SK-N-SH (cell line): ENCODE measurements at regions not wholly inside any gene's neighbourhood (a gene's known extent, or its start where the extent isn't known, plus 50 kb on each side); places are given as distances from the start of the nearest gene placed in this dataset.

Experiments
- CTCF ChIA-PET: fragments of 300-600, 350-600 bp; formaldehyde crosslinking; extraction: SDS; loops from one replicate; lab custom pipeline; 2021; lab: Yijun Ruan, JAX
- POLR2A ChIA-PET: fragments of 350-600 bp; sonication (Branson Sonifier 250); formaldehyde crosslinking; extraction: SDS; loops from one replicate; lab custom pipeline; 2020; ENCODE audit warnings: antibody characterized with exemption, inconsistent platforms; lab: Yijun Ruan, JAX
- DNase-seq: peaks from one replicate; pipeline ENCODE4 v3.0.0; 2012
- H2AFZ ChIP-seq: fragments of 200-600 bp; sonication (generic); 2 replicates; pipeline ENCODE4 v1.8.1; 2016; ENCODE audit warnings: antibody characterized with exemption, mild to moderate bottlenecking, low read depth
- H3F3A ChIP-seq: fragments of 200-600 bp; sonication (generic); replicated peaks from 2 replicates; pipeline ENCODE3; 2016; ENCODE audit warnings: antibody characterized with exemption, mild to moderate bottlenecking; ENCODE audit not compliant: insufficient read depth
- H3K27ac ChIP-seq, 2 experiments: fragments of 200-500 bp in 1 of 2; fragments of 200-600 bp in 1 of 2; sonication (Bioruptor generic) in 1 of 2; sonication (generic), shearing (Covaris generic) in 1 of 2; 2 replicates each; pipeline versions ENCODE4 v1.5.1 to v1.6.1; 2014 to 2016; ENCODE audit warnings: low read depth in 2 of 2, inconsistent platforms in 1 of 2, low read length in 1 of 2, mild to moderate bottlenecking in 1 of 2, mixed read lengths in 1 of 2
- H3K27me3 ChIP-seq: fragments of 200-600 bp; sonication (generic), shearing (Covaris generic); 2 replicates; pipeline ENCODE4 v1.6.1; 2016; ENCODE audit warnings: mixed run types; ENCODE audit not compliant: insufficient read depth
- H3K36me3 ChIP-seq, 2 experiments: fragments of 200-500 bp in 1 of 2; fragments of 200-600 bp in 1 of 2; sonication (Bioruptor generic) in 1 of 2; sonication (generic) in 1 of 2; replicated peaks in 1 of 2; 2 replicates each; pipeline versions ENCODE3 to v1.5.1; 2014 to 2016; ENCODE audit warnings: low read length in 1 of 2, mild to moderate bottlenecking in 1 of 2; ENCODE audit not compliant: insufficient read depth in 2 of 2, control insufficient read depth in 1 of 2
- H3K4me1 ChIP-seq, 2 experiments: fragments of 200-500 bp in 1 of 2; fragments of 200-600 bp in 1 of 2; sonication (Bioruptor generic) in 1 of 2; sonication (generic), shearing (Covaris generic) in 1 of 2; 2 replicates each; pipeline versions ENCODE4 v1.5.1 to v1.6.1; 2014 to 2016; ENCODE audit warnings: low read depth in 1 of 2, low read length in 1 of 2, mixed run types in 1 of 2; ENCODE audit not compliant: insufficient read depth in 2 of 2, control insufficient read depth in 1 of 2
- H3K4me2 ChIP-seq: fragments of 200-600 bp; sonication (generic), shearing (Covaris generic); 2 replicates; pipeline ENCODE4 v1.6.1; 2017; ENCODE audit warnings: mixed run types
- H3K4me3 ChIP-seq, 2 experiments: fragments of 200-500 bp in 1 of 2; fragments of 200-600 bp in 1 of 2; sonication (Bioruptor generic) in 1 of 2; sonication (generic), shearing (Covaris generic) in 1 of 2; 2 replicates each; pipeline versions ENCODE4 v1.5.1 to v1.8.1; 2014 to 2016; ENCODE audit warnings: low read depth in 2 of 2, inconsistent platforms in 1 of 2, low read length in 1 of 2, mild to moderate bottlenecking in 1 of 2, mixed read lengths in 1 of 2, moderate library complexity in 1 of 2
- H3K79me2 ChIP-seq: fragments of 200-600 bp; sonication (generic); 2 replicates; pipeline ENCODE4 v1.8.1; 2017; ENCODE audit warnings: mild to moderate bottlenecking; ENCODE audit not compliant: insufficient read depth
- H3K9ac ChIP-seq: fragments of 200-600 bp; sonication (generic); 2 replicates; pipeline ENCODE4 v1.6.1; 2017; ENCODE audit warnings: mixed run types
- H3K9me2 ChIP-seq: fragments of 200-600 bp; sonication (generic); 2 replicates; pipeline ENCODE4 v1.6.1; 2017; ENCODE audit warnings: mixed run types
- H3K9me3 ChIP-seq: fragments of 200-600 bp; sonication (generic); 2 replicates; pipeline ENCODE4 v1.6.1; 2017; ENCODE audit warnings: mixed run types, mild to moderate bottlenecking, moderate library complexity
- H4K20me1 ChIP-seq: fragments of 200-600 bp; sonication (generic); 2 replicates; pipeline ENCODE4 v1.6.1; 2017; ENCODE audit warnings: mild to moderate bottlenecking, mixed run types; ENCODE audit not compliant: insufficient read depth
- FOXJ3 ChIP-seq: sonication (generic); formaldehyde crosslinking; IDR thresholded peaks from 2 replicates; pipeline ENCODE4 v1.5.1; 2020; ENCODE audit warnings: mild to moderate bottlenecking, missing genetic modification reagents
- FOXM1 ChIP-seq: IDR thresholded peaks from 2 replicates; pipeline ENCODE4 v1.4.0; 2012; ENCODE audit warnings: low read depth, mild to moderate bottlenecking
- GABPA ChIP-seq: IDR thresholded peaks from 2 replicates; pipeline ENCODE4 v1.4.0; 2012; ENCODE audit warnings: low read depth, mild to moderate bottlenecking
- GATA2 ChIP-seq: sonication (generic); formaldehyde crosslinking; IDR thresholded peaks from 2 replicates; pipeline ENCODE4 v1.5.0; 2020; ENCODE audit warnings: mild to moderate bottlenecking, missing genetic modification reagents
- MEF2A ChIP-seq: IDR thresholded peaks from 2 replicates; pipeline ENCODE4 v1.4.0; 2012; ENCODE audit warnings: low read depth, borderline replicate concordance
- NRF1 ChIP-seq: IDR thresholded peaks from 2 replicates; pipeline ENCODE4 v1.6.1; 2012; ENCODE audit warnings: low read depth, mild to moderate bottlenecking, low read length
- TF ChIP-seq, protein P1 (sequence below): fragments of 200-600 bp; sonication (generic); IDR thresholded peaks from 2 replicates; pipeline ENCODE4 v1.6.1; 2017; ENCODE audit warnings: antibody characterized with exemption, mild to moderate bottlenecking, moderate library complexity
- TF ChIP-seq, protein P2 (sequence below): IDR thresholded peaks from 2 replicates; pipeline ENCODE4 v1.4.0; 2012; ENCODE audit warnings: low read depth, borderline replicate concordance
- TF ChIP-seq, protein P3 (sequence below): IDR thresholded peaks from 2 replicates; pipeline ENCODE4 v1.6.1; 2012; ENCODE audit warnings: mild to moderate bottlenecking, low read depth, low read length, moderate library complexity

DNA sequence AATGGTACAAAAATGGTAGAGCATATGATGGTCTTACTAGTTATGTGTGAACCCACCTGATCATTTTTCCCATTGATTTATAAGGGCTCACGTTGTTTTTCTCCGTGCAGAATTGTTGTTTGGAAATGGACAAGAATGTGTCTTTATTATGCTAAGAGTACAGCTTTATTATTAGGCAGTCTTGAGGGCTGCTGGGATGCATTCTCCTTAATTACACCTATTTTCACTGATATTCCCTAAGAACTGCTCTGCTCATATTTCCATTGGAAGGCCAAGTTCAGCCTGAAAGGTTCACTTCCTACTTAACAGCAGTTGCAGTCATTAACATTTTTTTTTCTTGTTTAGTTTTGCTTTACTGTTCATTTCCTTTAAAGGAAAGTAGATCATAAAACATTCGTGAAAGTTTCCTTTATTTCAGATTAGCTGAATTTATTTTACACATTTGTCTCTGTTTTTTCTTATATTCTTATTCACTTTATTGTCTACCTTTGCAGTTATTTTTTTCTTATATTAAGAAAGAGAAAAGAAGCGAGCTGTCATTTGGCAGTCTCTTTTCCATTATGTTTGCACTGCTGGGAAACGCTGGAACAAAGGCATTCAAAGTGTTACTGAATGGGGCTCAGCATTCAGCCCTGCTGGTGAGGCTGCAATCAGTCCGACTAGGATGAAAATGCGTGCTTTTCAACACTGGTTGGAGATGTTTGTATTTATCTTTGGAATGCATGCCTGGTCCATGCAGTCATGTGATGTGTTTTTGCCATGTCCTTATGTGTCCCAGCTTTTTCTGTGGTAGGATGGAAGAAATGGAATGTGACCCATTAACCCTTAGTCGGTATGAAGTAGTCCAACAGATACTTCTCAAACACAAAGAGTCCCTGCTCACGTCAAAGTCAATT, 602.7 kb upstream of the ZNF608 start (continued):
- TF ChIP-seq, protein P1, sequence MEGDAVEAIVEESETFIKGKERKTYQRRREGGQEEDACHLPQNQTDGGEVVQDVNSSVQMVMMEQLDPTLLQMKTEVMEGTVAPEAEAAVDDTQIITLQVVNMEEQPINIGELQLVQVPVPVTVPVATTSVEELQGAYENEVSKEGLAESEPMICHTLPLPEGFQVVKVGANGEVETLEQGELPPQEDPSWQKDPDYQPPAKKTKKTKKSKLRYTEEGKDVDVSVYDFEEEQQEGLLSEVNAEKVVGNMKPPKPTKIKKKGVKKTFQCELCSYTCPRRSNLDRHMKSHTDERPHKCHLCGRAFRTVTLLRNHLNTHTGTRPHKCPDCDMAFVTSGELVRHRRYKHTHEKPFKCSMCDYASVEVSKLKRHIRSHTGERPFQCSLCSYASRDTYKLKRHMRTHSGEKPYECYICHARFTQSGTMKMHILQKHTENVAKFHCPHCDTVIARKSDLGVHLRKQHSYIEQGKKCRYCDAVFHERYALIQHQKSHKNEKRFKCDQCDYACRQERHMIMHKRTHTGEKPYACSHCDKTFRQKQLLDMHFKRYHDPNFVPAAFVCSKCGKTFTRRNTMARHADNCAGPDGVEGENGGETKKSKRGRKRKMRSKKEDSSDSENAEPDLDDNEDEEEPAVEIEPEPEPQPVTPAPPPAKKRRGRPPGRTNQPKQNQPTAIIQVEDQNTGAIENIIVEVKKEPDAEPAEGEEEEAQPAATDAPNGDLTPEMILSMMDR, result no peak
- TF ChIP-seq GABPA (no peak), MEF2A (no peak)

DNA sequence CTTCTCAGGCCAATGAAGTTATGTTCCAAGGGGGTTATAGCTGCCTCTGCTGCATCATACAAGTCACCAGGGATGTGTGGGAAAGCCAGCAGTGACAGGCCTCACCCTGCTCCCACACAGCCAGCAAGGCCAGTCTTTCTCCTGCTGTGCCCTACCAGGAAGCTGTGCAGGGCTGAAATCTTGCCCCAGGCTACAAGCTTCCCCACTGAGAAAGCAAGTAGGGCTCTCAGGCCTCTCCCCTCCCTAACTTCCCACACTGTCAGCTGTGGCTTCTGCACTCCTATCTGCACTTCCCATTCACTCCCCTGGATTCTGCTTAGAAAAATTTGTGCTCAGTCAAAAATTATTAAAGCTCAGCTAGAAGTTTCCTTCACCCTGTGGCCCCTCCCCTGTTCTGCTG, 611.2 kb upstream of the ZNF608 start:
- TF ChIP-seq, protein P2, sequence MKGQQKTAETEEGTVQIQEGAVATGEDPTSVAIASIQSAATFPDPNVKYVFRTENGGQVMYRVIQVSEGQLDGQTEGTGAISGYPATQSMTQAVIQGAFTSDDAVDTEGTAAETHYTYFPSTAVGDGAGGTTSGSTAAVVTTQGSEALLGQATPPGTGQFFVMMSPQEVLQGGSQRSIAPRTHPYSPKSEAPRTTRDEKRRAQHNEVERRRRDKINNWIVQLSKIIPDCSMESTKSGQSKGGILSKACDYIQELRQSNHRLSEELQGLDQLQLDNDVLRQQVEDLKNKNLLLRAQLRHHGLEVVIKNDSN, result no peak
- no peak for TF ChIP-seq FOXM1
- no peak for TF ChIP-seq FOXJ3 (CRISPR knock-in tag)
- TF ChIP-seq, protein P3, sequence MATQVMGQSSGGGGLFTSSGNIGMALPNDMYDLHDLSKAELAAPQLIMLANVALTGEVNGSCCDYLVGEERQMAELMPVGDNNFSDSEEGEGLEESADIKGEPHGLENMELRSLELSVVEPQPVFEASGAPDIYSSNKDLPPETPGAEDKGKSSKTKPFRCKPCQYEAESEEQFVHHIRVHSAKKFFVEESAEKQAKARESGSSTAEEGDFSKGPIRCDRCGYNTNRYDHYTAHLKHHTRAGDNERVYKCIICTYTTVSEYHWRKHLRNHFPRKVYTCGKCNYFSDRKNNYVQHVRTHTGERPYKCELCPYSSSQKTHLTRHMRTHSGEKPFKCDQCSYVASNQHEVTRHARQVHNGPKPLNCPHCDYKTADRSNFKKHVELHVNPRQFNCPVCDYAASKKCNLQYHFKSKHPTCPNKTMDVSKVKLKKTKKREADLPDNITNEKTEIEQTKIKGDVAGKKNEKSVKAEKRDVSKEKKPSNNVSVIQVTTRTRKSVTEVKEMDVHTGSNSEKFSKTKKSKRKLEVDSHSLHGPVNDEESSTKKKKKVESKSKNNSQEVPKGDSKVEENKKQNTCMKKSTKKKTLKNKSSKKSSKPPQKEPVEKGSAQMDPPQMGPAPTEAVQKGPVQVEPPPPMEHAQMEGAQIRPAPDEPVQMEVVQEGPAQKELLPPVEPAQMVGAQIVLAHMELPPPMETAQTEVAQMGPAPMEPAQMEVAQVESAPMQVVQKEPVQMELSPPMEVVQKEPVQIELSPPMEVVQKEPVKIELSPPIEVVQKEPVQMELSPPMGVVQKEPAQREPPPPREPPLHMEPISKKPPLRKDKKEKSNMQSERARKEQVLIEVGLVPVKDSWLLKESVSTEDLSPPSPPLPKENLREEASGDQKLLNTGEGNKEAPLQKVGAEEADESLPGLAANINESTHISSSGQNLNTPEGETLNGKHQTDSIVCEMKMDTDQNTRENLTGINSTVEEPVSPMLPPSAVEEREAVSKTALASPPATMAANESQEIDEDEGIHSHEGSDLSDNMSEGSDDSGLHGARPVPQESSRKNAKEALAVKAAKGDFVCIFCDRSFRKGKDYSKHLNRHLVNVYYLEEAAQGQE, result no peak
- no peak for TF ChIP-seq GATA2 (CRISPR knock-in tag)
- no peak for TF ChIP-seq GABPA
- TF ChIP-seq NRF1, result no peak
- TF ChIP-seq, all 33 proteins: peak for 0
- no peak overlapping the region for H3K9ac ChIP-seq
- no peaks in the 10 kb centered on the region for H3K79me2 ChIP-seq
- CTCF ChIA-PET, result no interaction called here
- H3K27me3 ChIP-seq, result no peaks in the 10 kb centered on the region
- H3K9me3 ChIP-seq, result 0 out of 2 replicates have a peak, but pooled peaks cover 5% of the 10 kb centered on the region
- H3F3A ChIP-seq, result no peaks in the 10 kb centered on the region
- no peak overlapping the region for H3K4me3 ChIP-seq
- H2AFZ ChIP-seq, result no peak overlapping the region
- H3K4me1 ChIP-seq, result no peaks in the 10 kb centered on the region
- H3K36me3 ChIP-seq, result no peaks in the 10 kb centered on the region
- DNase-seq, result no peak
- H3K4me2 ChIP-seq, result no peak overlapping the region
- H4K20me1 ChIP-seq, result no peaks in the 10 kb centered on the region
- no peak overlapping the region for H3K27ac ChIP-seq
- no peaks in the 10 kb centered on the region for H3K9me2 ChIP-seq
- POLR2A ChIA-PET, result no interaction called here
